ENCODE measurements at regions not wholly inside any gene's neighbourhood (a gene's known extent, or its start where the extent isn't known, plus 50 kb on each side); places are given as distances from the start of the nearest gene placed in this dataset.
"Not testable (repeated sequence)": the region's sequence is repeated elsewhere in the genome, so short reads cannot be mapped to it uniquely, and the experiment has no call there.

- not testable (repeated sequence) for DNase-seq
These were observed 141.5 kb upstream of the NPAP1 start for GRCh38 chr15:24534032-24534431.

- DNase-seq, result not testable (repeated sequence)
These were observed 118.3 kb upstream of the NPAP1 start for GRCh38 chr15:24557281-24557680.

GRCh38 chr15:24607636-24608035 is 67.9 kb upstream of the NPAP1 start:
- no peak for DNase-seq

GRCh38 chr15:24617646-24618045 is 57.9 kb upstream of the NPAP1 start:
- DNase-seq, result no peak

GRCh38 chr15:24621630-24622215 is 53.9 kb upstream of the NPAP1 start:
- DNase-seq, result no peak
